ENCODE measurements at regions not wholly inside any gene's neighbourhood (a gene's known extent, or its start where the extent isn't known, plus 50 kb on each side); places are given as distances from the start of the nearest gene placed in this dataset.

DNA sequence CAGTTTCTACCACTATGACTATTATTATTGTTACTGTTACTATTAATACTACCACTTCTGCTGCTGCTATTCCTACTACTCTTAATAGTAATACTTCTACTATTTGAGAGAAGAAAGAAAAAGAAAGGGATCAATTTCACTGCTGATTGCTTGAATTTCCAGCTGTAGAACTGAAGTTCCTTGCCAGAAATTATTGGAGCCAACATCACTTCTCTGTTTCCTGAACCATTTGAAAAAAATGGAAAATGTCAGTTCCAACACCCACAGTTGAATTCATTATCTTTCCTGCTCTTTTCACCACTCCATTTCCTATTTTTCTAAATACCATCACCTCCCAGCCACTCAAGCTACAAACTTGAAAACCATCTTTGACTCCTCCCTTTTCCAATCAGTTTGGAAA lies 54.1 kb upstream of the PIK3C2G start:
- H3K4me1 Mint-ChIP-seq, result no peaks in the 10 kb centered on the region

GRCh38 chr12:18206198-18206597 lies 55.1 kb upstream of the PIK3C2G start:
- no peaks in the 10 kb centered on the region for H3K27me3 Mint-ChIP-seq
- POLR2A ChIA-PET, result no interaction called here
- no peaks in the 10 kb centered on the region for H3K36me3 Mint-ChIP-seq (ENCODE audit: low read depth)
- CTCF ChIA-PET, result no interaction called here
- H3K9me3 Mint-ChIP-seq, result no peaks in the 10 kb centered on the region
- no peak overlapping the region for H3K27ac Mint-ChIP-seq
- H3K4me1 Mint-ChIP-seq, result no peaks in the 10 kb centered on the region
- H3K4me3 Mint-ChIP-seq, result no peak overlapping the region
- no peak for DNase-seq

More for the DNA sequence above, 54.1 kb upstream of the PIK3C2G start:
- H3K36me3 Mint-ChIP-seq (ENCODE audit: low read depth), result no peaks in the 10 kb centered on the region
- no peak for DNase-seq
- no peaks in the 10 kb centered on the region for H3K27me3 Mint-ChIP-seq
- H3K27ac Mint-ChIP-seq, result no peak overlapping the region
- H3K9me3 Mint-ChIP-seq, result no peaks in the 10 kb centered on the region
- no peak overlapping the region for H3K4me3 Mint-ChIP-seq
- POLR2A ChIA-PET, result no interaction called here
- CTCF ChIA-PET, result no interaction called here

DNA sequence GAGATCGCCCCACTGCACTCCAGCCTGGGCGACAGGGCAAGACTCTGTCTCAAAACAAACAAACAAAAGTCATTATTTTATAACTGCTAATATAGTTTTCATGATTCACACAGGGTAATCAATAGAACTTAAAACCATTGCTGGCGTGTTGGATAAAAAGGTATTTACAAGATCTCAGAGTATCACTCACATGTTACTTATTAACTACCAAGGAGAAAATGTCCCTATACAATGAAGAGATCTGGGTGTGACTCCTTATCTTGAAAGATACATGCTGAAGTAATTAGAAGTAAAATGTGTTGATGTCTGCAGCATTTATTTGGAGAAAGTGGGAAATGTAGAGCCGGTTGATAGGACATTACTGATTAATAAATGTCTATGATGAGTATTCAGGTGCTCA lies 57.3 kb upstream of the PIK3C2G start:
- Mint-ChIP-seq H3K4me1 (no peaks in the 10 kb centered on the region), H3K9me3 (no peaks in the 10 kb centered on the region), H3K4me3 (no peak overlapping the region), H3K36me3 (ENCODE audit: low read depth) (no peaks in the 10 kb centered on the region), H3K27me3 (no peaks in the 10 kb centered on the region), H3K27ac (no peak overlapping the region)
- ChIA-PET POLR2A (no interaction called here), CTCF (no interaction called here)
- no peak for DNase-seq

DNA sequence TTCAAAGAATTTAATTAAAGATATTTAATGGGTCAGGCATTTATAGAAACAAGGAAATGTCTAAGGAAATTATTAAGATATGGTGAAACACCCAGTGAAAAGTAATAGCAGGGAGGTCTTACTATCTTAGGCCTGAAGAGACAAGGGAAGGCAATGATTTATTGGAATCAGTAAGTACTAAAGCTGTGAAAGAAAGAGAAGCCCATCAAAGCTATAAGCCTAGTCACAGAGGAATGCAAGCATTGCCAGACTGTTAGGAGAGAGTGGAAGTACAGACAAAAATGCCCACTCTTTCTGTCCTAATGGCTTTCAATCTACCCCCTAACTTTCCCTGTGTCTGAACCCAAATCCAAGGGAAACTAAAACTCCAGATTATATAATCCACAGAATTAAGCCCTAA lies 69.2 kb upstream of the PIK3C2G start:
- no peaks in the 10 kb centered on the region for H3K27me3 Mint-ChIP-seq
- CTCF ChIA-PET, result no interaction called here
- H3K36me3 Mint-ChIP-seq (ENCODE audit: low read depth), result no peaks in the 10 kb centered on the region
- no peak overlapping the region for H3K27ac Mint-ChIP-seq
- no peaks in the 10 kb centered on the region for H3K9me3 Mint-ChIP-seq
- POLR2A ChIA-PET, result no interaction called here
- DNase-seq, result no peak
- no peaks in the 10 kb centered on the region for H3K4me1 Mint-ChIP-seq
- no peak overlapping the region for H3K4me3 Mint-ChIP-seq

DNA sequence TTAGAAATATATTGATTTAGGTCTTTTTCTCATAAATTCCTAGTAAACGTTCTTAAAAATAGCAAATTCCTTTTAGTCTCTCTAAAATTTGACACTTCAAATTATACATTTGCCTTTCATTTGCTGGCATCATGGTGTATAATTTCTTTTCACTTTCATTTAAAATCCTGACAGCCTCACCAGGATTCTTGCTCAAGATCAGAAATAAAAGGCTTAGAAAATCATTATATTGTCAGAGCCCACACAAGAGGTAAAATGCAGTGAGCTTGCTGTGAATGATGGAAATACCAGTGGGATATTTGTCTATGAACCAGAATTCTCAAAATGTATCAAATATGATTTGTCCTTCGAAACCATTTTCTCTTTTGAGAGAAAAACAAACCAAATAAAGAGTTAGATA lies 78.2 kb upstream of the PIK3C2G start:
- DNase-seq, result no peak
- Mint-ChIP-seq H3K9me3 (no peaks in the 10 kb centered on the region), H3K4me3 (no peak overlapping the region), H3K27ac (no peak overlapping the region), H3K4me1 (no peaks in the 10 kb centered on the region), H3K36me3 (ENCODE audit: low read depth) (no peaks in the 10 kb centered on the region), H3K27me3 (peaks cover 4% of the 10 kb centered on the region)
- ChIA-PET POLR2A (no interaction called here), CTCF (no interaction called here)

- peaks cover 3% of the 10 kb centered on the region for H3K27me3 Mint-ChIP-seq
- ChIA-PET POLR2A (no interaction called here), CTCF (no interaction called here)
- no peaks in the 10 kb centered on the region for H3K36me3 Mint-ChIP-seq (ENCODE audit: low read depth)
- no peak overlapping the region for H3K27ac Mint-ChIP-seq
- no peak overlapping the region for H3K4me3 Mint-ChIP-seq
- H3K4me1 Mint-ChIP-seq, result no peaks in the 10 kb centered on the region
- no peak for DNase-seq
- peaks cover 11% of the 10 kb centered on the region for H3K9me3 Mint-ChIP-seq
Observed at GRCh38 chr12:18171571-18171970, 81.6 kb upstream of the RERGL start.

GRCh38 chr12:18168016-18168415 lies 78.0 kb upstream of the RERGL start:
- peaks cover 3% of the 10 kb centered on the region for H3K27me3 Mint-ChIP-seq
- POLR2A ChIA-PET, result no interaction called here
- CTCF ChIA-PET, result no interaction called here

DNA sequence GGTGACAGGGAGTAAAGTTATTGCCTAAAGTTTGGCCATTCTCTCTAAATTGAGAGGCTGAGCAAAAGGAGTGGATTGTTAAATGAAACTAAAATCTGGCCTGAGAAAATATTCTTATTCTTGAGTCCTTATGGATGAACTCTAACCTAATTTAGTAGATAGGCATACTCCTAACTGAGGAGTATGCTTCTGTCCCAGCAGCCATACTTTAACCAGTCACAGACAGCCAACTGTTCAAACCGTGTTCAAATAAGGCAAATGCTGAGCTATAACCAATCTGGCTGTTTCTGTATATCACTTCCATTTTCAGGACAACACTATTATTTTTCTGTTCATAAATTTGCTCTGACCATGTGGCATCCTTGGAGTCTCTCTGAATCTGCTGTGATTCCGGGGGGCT lies 75.9 kb upstream of the RERGL start:
- peaks cover 5% of the 10 kb centered on the region for H3K9me3 Mint-ChIP-seq
- CTCF ChIA-PET, result interaction anchor here (1.0 kb wide), 1 partner anchor 57 kb away, joined by 3 read pairs; no protein-coding TSS in a partner anchor
- peak overlapping the region; percentile 11 for H3K4me3 Mint-ChIP-seq
- peak overlapping the region; percentile 62 for H3K27ac Mint-ChIP-seq
- peaks cover 14% of the 10 kb centered on the region for H3K4me1 Mint-ChIP-seq
- peaks cover 1% of the 10 kb centered on the region for H3K27me3 Mint-ChIP-seq
- H3K36me3 Mint-ChIP-seq (ENCODE audit: low read depth), result peaks cover 5% of the 10 kb centered on the region
- no peak for DNase-seq
- POLR2A ChIA-PET, result no interaction called here

More at GRCh38 chr12:18168016-18168415, 78.0 kb upstream of the RERGL start:
- peaks cover 14% of the 10 kb centered on the region for H3K4me1 Mint-ChIP-seq
- no peak overlapping the region for H3K27ac Mint-ChIP-seq
- peaks cover 9% of the 10 kb centered on the region for H3K9me3 Mint-ChIP-seq
- DNase-seq, result no peak
- H3K36me3 Mint-ChIP-seq (ENCODE audit: low read depth), result peaks cover 5% of the 10 kb centered on the region
- no peak overlapping the region for H3K4me3 Mint-ChIP-seq

GRCh38 chr12:18165422-18165871 lies 75.5 kb upstream of the RERGL start:
- ChIA-PET POLR2A (no interaction called here), CTCF (interaction anchor here (1.0 kb wide), 1 partner anchor 58 kb away, joined by 3 read pairs; no protein-coding TSS in a partner anchor)
- peaks cover 1% of the 10 kb centered on the region for H3K27me3 Mint-ChIP-seq
- peak overlapping the region; percentile 11 for H3K4me3 Mint-ChIP-seq
- peaks cover 14% of the 10 kb centered on the region for H3K4me1 Mint-ChIP-seq
- peaks cover 5% of the 10 kb centered on the region for H3K9me3 Mint-ChIP-seq
- peak; percentile 17 for DNase-seq
- H3K36me3 Mint-ChIP-seq (ENCODE audit: low read depth), result peaks cover 5% of the 10 kb centered on the region
- peak overlapping the region; percentile 62 for H3K27ac Mint-ChIP-seq

GRCh38 chr12:18160901-18161300 lies 70.9 kb upstream of the RERGL start:
- peaks cover 5% of the 10 kb centered on the region for H3K9me3 Mint-ChIP-seq
- peaks cover 12% of the 10 kb centered on the region for H3K4me1 Mint-ChIP-seq
- DNase-seq, result no peak
- ChIA-PET CTCF (no interaction called here), POLR2A (no interaction called here)
- no peak overlapping the region for H3K27ac Mint-ChIP-seq
- H3K36me3 Mint-ChIP-seq (ENCODE audit: low read depth), result peaks cover 5% of the 10 kb centered on the region
- no peaks in the 10 kb centered on the region for H3K27me3 Mint-ChIP-seq
- no peak overlapping the region for H3K4me3 Mint-ChIP-seq

- POLR2A ChIA-PET, result no interaction called here
- Mint-ChIP-seq H3K4me3 (no peak overlapping the region), H3K27me3 (no peaks in the 10 kb centered on the region), H3K36me3 (ENCODE audit: low read depth) (peaks cover 2% of the 10 kb centered on the region), H3K9me3 (peaks cover 2% of the 10 kb centered on the region), H3K4me1 (peaks cover under 1% of the 10 kb centered on the region), H3K27ac (no peak overlapping the region)
- DNase-seq, result peak; percentile 18
- CTCF ChIA-PET, result interaction anchor here (0.9 to 1.7 kb wide), 4 partner anchors 10 to 22 kb away, joined by 3 to 4 read pairs (median 3); no protein-coding TSS in a partner anchor
Observed at GRCh38 chr12:18158774-18159557, 69.0 kb upstream of the RERGL start.

GRCh38 chr12:18153826-18154225 lies 63.8 kb upstream of the RERGL start:
- POLR2A ChIA-PET, result no interaction called here
- H3K4me1 Mint-ChIP-seq, result no peaks in the 10 kb centered on the region
- H3K27me3 Mint-ChIP-seq, result no peaks in the 10 kb centered on the region
- no peaks in the 10 kb centered on the region for H3K36me3 Mint-ChIP-seq (ENCODE audit: low read depth)
- CTCF ChIA-PET, result no interaction called here
- no peak overlapping the region for H3K27ac Mint-ChIP-seq
- no peaks in the 10 kb centered on the region for H3K9me3 Mint-ChIP-seq
- no peak for DNase-seq
- no peak overlapping the region for H3K4me3 Mint-ChIP-seq

DNA sequence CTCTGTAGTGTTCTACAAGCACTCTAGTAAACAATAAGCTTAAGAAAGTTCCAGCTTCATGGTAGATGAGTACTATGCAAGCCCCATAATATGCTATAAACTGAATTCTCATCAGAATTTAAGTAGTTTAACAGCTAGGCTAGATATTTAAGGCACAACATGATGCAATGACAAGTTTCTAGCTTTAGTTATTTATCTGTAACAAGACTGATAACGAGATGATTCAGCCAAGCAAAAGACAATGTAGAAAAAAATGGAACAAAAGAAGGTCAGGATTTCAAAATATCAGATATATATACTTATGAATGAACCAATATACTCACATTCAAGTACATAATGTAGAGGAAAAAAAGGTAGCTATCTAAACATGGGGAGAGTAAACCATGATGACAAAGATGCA lies 61.0 kb upstream of the RERGL start:
- CTCF ChIA-PET, result no interaction called here
- Mint-ChIP-seq H3K9me3 (no peaks in the 10 kb centered on the region), H3K27me3 (no peaks in the 10 kb centered on the region), H3K36me3 (ENCODE audit: low read depth) (no peaks in the 10 kb centered on the region), H3K27ac (no peak overlapping the region), H3K4me1 (no peaks in the 10 kb centered on the region), H3K4me3 (no peak overlapping the region)
- no peak for DNase-seq
- POLR2A ChIA-PET, result no interaction called here

DNA sequence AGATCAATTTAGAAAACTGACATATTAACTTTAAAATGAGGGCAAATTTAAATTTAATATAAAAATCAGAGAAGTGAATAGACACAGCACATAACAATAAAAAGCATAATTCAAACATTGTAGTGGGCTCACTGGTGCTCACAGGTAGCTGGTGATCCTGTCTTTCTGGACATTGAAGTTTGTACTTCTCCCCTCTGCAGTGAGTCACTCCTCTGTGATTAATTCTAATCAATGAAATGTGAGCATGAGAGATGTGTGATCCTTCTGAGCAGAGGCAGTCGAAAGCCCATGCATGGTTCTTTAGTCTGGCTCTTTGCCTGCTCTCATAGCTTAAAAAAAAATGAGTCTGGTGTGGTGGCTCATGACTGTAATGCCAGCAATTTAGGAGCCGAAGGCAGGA lies 59.0 kb upstream of the RERGL start:
- H3K27me3 Mint-ChIP-seq, result no peaks in the 10 kb centered on the region
- H3K4me1 Mint-ChIP-seq, result no peaks in the 10 kb centered on the region
- H3K27ac Mint-ChIP-seq, result no peak overlapping the region
- CTCF ChIA-PET, result no interaction called here
- no peaks in the 10 kb centered on the region for H3K36me3 Mint-ChIP-seq (ENCODE audit: low read depth)
- no peak for DNase-seq
- POLR2A ChIA-PET, result no interaction called here
- no peaks in the 10 kb centered on the region for H3K9me3 Mint-ChIP-seq
- H3K4me3 Mint-ChIP-seq, result no peak overlapping the region

All from activated CD4-positive, alpha-beta memory T cell treated with anti-CD3 and anti-CD28 coated beads, Interleukin-2, amount 10 ng/mL, durations not matched to agents 7 days and 5 days (primary cell).